K562 (cell line): ENCODE measurements at regions not wholly inside any gene's neighbourhood (a gene's known extent, or its start where the extent isn't known, plus 50 kb on each side); places are given as distances from the start of the nearest gene placed in this dataset.

Experiments
- ATAC-seq: fragments of 200-7000 bp; cut with Tn5 transposase; 3 replicates; pipeline ENCODE4 v1.9.1; 2020; ENCODE audit warnings: moderate library complexity
- BruUV-seq: library from RNA; stranded (reverse); fragments of 400-500 nt; replicated peaks from 2 replicates; lab custom pipeline; 2021; lab: Mats Ljungman, UMichigan
- CTCF ChIA-PET: fragments of 300-600 bp; formaldehyde crosslinking; extraction: SDS; loops from one replicate; lab custom pipeline; 2021; ENCODE audit warnings: low intra/inter-chr PET ratio; lab: Yijun Ruan, JAX
- POLR2A ChIA-PET: fragments of 300-600, 350-650 bp; sonication (Branson Sonifier 250); formaldehyde crosslinking; extraction: SDS; loops from one replicate; lab custom pipeline; 2021; ENCODE audit warnings: antibody characterized with exemption, inconsistent platforms; lab: Yijun Ruan, JAX
- DNase-seq, 4 experiments: peaks; one replicate each; pipeline versions ENCODE4 v3.0.0 to v3.0.0-alpha.2; 2011 to 2018; ENCODE audit warnings: low spot score in 3 of 4, mixed read lengths in 3 of 4; ENCODE audit errors: extremely low read depth in 1 of 4
- FAIRE-seq: peaks from 2 replicates; lab custom pipeline; 2011; peaks lifted over from hg19 to GRCh38; lab: Jason Lieb, UNC
- H2AFZ ChIP-seq: 2 replicates; pipeline ENCODE4 v1.6.0; 2011; ENCODE audit warnings: low read depth, low read length, control low read depth, inconsistent platforms
- H3K27ac ChIP-seq: fragments of 200-600 bp; 3 replicates; pipeline ENCODE4 v1.8.0; 2011; ENCODE audit warnings: low read depth, mild to moderate bottlenecking, control low read depth, inconsistent platforms, low read length, moderate library complexity, mixed read lengths; ENCODE audit errors: extremely low read depth
- H3K27me3 ChIP-seq, 2 experiments: fragments of 300-600 bp in 1 of 2; 2 replicates in 1 of 2; 3 replicates in 1 of 2; pipeline versions ENCODE4 v1.6.0 to v1.8.0; 2011; ENCODE audit warnings: inconsistent platforms in 2 of 2, low read length in 2 of 2, mild to moderate bottlenecking in 1 of 2, mixed read lengths in 1 of 2, moderate library complexity in 1 of 2; ENCODE audit not compliant: control insufficient read depth in 2 of 2, insufficient read depth in 2 of 2
- H3K36me3 ChIP-seq: fragments of 300-600 bp; 3 replicates; pipeline ENCODE4 v1.8.0; 2011; ENCODE audit warnings: mild to moderate bottlenecking, low read length, inconsistent platforms; ENCODE audit not compliant: control insufficient read depth, insufficient read depth
- H3K4me1 ChIP-seq, 2 experiments: fragments of 200-600 bp in 1 of 2; replicated peaks in 1 of 2; 2 replicates in 1 of 2; 3 replicates in 1 of 2; pipeline versions ENCODE4 v1.5.1 to v1.8.0; 2011; ENCODE audit warnings: inconsistent platforms in 2 of 2, low read length in 2 of 2, mild to moderate bottlenecking in 1 of 2, mixed read lengths in 1 of 2, moderate library complexity in 1 of 2; ENCODE audit not compliant: control insufficient read depth in 2 of 2, insufficient read depth in 2 of 2
- H3K4me2 ChIP-seq: 2 replicates; pipeline ENCODE4 v1.6.1; 2011; ENCODE audit warnings: low read length, control low read depth, inconsistent platforms, mixed read lengths; ENCODE audit not compliant: insufficient read depth
- H3K4me3 ChIP-seq: fragments of 200-600 bp; sonication (generic), shearing (Covaris generic); 2 replicates; pipeline ENCODE4 v1.5.1; 2016; ENCODE audit warnings: control low read depth, inconsistent platforms
- H3K79me2 ChIP-seq: fragments of 200-600 bp; 3 replicates; pipeline ENCODE4 v1.8.0; 2011; ENCODE audit warnings: low read length, inconsistent platforms; ENCODE audit not compliant: control insufficient read depth, insufficient read depth
- H3K9ac ChIP-seq, 2 experiments: 2 replicates each; pipeline versions ENCODE4 v1.6.0 to v1.6.1; 2011; ENCODE audit warnings: low read depth in 2 of 2, low read length in 2 of 2, control low read depth in 1 of 2, inconsistent platforms in 1 of 2, mild to moderate bottlenecking in 1 of 2, mixed read lengths in 1 of 2; ENCODE audit not compliant: insufficient read depth in 1 of 2
- H3K9me1 ChIP-seq: one replicate; pipeline ENCODE4 v1.6.0; 2011; ENCODE audit warnings: inconsistent platforms, mild to moderate bottlenecking, low read length, moderate library complexity; ENCODE audit not compliant: control insufficient read depth, insufficient read depth
- H3K9me3 ChIP-seq: replicated peaks from 2 replicates; pipeline ENCODE4 v1.5.1; 2011; ENCODE audit warnings: low read depth, low read length, inconsistent platforms; ENCODE audit not compliant: control insufficient read depth, insufficient read depth
- H4K20me1 ChIP-seq: replicated peaks from 2 replicates; pipeline ENCODE4 v1.6.1; 2011; ENCODE audit warnings: low read length, inconsistent platforms, mixed read lengths; ENCODE audit not compliant: control insufficient read depth, insufficient read depth
- CEBPB ChIP-seq: fragments of 450-650 bp; IDR thresholded peaks from 2 replicates; pipeline ENCODE4 v1.6.1; 2016; ENCODE audit warnings: missing genetic modification characterization, missing compliant biosample characterization
- FOXJ2 ChIP-seq: fragments of 200-800 bp; sonication (Bioruptor generic); IDR thresholded peaks from 2 replicates; pipeline ENCODE4 v1.6.1; 2016; ENCODE audit warnings: missing genetic modification characterization, missing compliant biosample characterization
- GATAD2B ChIP-seq: fragments of 450-650 bp; IDR thresholded peaks from 2 replicates; pipeline ENCODE4 v1.6.1; 2017; ENCODE audit warnings: mild to moderate bottlenecking, borderline replicate concordance
- MIER1 ChIP-seq: fragments of 450-650 bp; IDR thresholded peaks from 2 replicates; pipeline ENCODE4 v1.6.1; 2016; ENCODE audit warnings: antibody characterized with exemption, mild to moderate bottlenecking, low read depth
- NCOA4 ChIP-seq: fragments of 450-650 bp; IDR thresholded peaks from 2 replicates; pipeline ENCODE4 v1.6.1; 2018; ENCODE audit warnings: mild to moderate bottlenecking; ENCODE audit not compliant: partially characterized antibody
- ZNF197 ChIP-seq: fragments of 200-800 bp; sonication (Bioruptor generic); IDR thresholded peaks from 2 replicates; pipeline ENCODE4 v1.6.1; 2016; ENCODE audit warnings: low read depth, missing genetic modification characterization, missing compliant biosample characterization
- ZNF253 ChIP-seq: fragments of 250-450 bp; sonication (Bioruptor Pico); conservative IDR thresholded peaks from 2 replicates; pipeline ENCODE4 v1.6.1; 2021; ENCODE audit warnings: mild to moderate bottlenecking
- ZNF316 ChIP-seq: fragments of 450-650 bp; IDR thresholded peaks from 2 replicates; pipeline ENCODE4 v1.6.1; 2016
- WGBS: fragments of 100-300 bp; shearing (Covaris generic); methylation state at CpG from one replicate; pipeline ENCODE4 v1.1.6; 2016; ENCODE audit warnings: low coverage, mixed read lengths; ENCODE audit not compliant: insufficient coverage; ENCODE audit errors: missing lambda C conversion rate; 5-methylcytosine and 5-hydroxymethylcytosine counted together
- in situ Hi-C: fragments of 300-500 bp; cut with MboI; formaldehyde crosslinking; loops from 4 replicates; pipeline ENCODE4 v1.15.0; 2018; ENCODE audit warnings: inconsistent platforms, mixed read lengths
- intact Hi-C: fragments of 100-400 bp; cut with micrococcal nuclease; formaldehyde crosslinking; loops from 2 replicates; pipeline ENCODE4 v1.14.2; 2022

DNA sequence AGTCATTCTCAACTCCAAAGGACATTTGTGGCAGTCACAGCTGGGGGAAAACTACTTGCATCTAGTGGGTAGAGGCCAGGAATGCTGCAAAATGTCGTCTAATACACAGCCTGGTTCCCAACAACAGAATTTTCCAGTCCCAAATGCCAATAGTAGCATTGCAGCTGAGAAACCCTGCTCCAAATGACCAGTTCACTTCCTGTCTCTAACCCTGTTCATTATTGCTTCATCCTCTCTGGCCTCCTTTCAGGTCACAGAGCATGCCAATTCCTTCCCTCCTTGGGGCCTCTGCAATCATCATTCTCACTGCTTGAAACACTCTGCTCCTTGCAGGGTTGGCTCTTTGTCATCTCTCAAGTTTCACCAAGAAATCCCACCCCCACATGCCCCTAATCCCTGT, 139.1 kb downstream of the IRS1 start:
- H3K9me3 ChIP-seq: no peaks in the 10 kb centered on the region
- no peak overlapping the region for H3K9ac ChIP-seq
- in situ Hi-C loops (no loop called here), intact Hi-C loops (no loop called here)
- CTCF ChIA-PET: no interaction called here
- ATAC-seq (no peak), FAIRE-seq (no peak), DNase-seq (no peak)
- no peaks in the 10 kb centered on the region for H4K20me1 ChIP-seq
- no peak overlapping the region for H3K4me3 ChIP-seq
- no peaks in the 10 kb centered on the region for H3K79me2 ChIP-seq
- BruUV-seq: no TSS peak
- POLR2A ChIA-PET: no interaction called here
- no peaks in the 10 kb centered on the region for H3K36me3 ChIP-seq
- no peaks in the 10 kb centered on the region for H3K9me1 ChIP-seq
- WGBS: 0% methylated on average over 1 of the region's 1 CpG
- H2AFZ ChIP-seq: no peak overlapping the region
- TF ChIP-seq ZNF197 (CRISPR knock-in tag) (no peak), ZNF253 (CRISPR knock-in tag) (no peak), CEBPB (0 out of 2 replicates have a peak, but pooled peaks have one; percentile 15), FOXJ2 (tag) (no peak), NCOA4 (no peak), GATAD2B (no peak)
- H3K4me2 ChIP-seq: no peak overlapping the region
- no peaks in the 10 kb centered on the region for H3K27me3 ChIP-seq
- no peaks in the 10 kb centered on the region; a peak in 2 of 5 replicates for H3K4me1 ChIP-seq
- no peak overlapping the region for H3K27ac ChIP-seq

DNA sequence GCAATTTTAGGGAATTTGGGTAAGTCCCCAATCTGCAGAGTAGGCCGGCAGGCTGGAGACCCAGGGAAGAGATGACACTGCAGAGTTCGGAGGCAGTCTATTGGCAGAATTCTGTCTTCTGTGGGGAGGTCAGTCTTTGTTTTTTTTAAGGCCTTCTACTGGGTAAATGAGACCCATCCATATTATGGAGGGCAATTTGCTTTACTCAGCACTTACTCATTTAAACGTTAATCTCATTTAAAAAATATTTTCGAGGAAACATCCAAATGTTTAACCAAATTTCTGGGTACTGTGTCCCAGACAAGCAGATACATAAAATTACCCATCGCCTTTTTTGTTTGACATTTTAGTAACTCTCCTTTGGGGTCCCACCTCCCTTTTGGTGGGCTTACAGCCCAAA, 139.5 kb downstream of the IRS1 start:
- no peak for DNase-seq
- intact Hi-C loops (no loop called here), in situ Hi-C loops (no loop called here)
- H3K79me2 ChIP-seq: no peaks in the 10 kb centered on the region
- H4K20me1 ChIP-seq: no peaks in the 10 kb centered on the region
- H2AFZ ChIP-seq: no peak overlapping the region
- TF ChIP-seq ZNF316 (peak; percentile 49; the same call in 1 of the 2 replicates), MIER1 (no peak)
- TF ChIP-seq, all 486 proteins: peak for 1
- POLR2A ChIA-PET: no interaction called here
- BruUV-seq: no TSS peak
- Histone ChIP-seq H3K4me1 (no peaks in the 10 kb centered on the region; a peak in 2 of 5 replicates), H3K9ac (no peak overlapping the region), H3K36me3 (no peaks in the 10 kb centered on the region), H3K4me2 (no peak overlapping the region), H3K27ac (no peak overlapping the region), H3K9me1 (no peaks in the 10 kb centered on the region), H3K4me3 (no peak overlapping the region), H3K9me3 (no peaks in the 10 kb centered on the region), H3K27me3 (no peaks in the 10 kb centered on the region)
- no peak for ATAC-seq
- CTCF ChIA-PET: no interaction called here
- WGBS: 30% methylated on average over 4 of the region's 5 CpGs
- no peak for FAIRE-seq
